IPS DF 19.7 (cell line): ENCODE measurements at regions not wholly inside any gene's neighbourhood (a gene's known extent, or its start where the extent isn't known, plus 50 kb on each side); places are given as distances from the start of the nearest gene placed in this dataset.
"Not testable (repeated sequence)": the region's sequence is repeated elsewhere in the genome, so short reads cannot be mapped to it uniquely, and the experiment has no call there.

Experiments
- DNase-seq: peaks from one replicate; pipeline ENCODE4 v3.0.0-alpha.2; 2013; ENCODE audit warnings: low read depth, low spot score

GRCh38 chr2:35172687-35173086 lies 1182.9 kb upstream of the CRIM1 start:
- DNase-seq, result no peak

GRCh38 chr2:35168351-35168750 lies 1187.2 kb upstream of the CRIM1 start:
- no peak for DNase-seq

- DNase-seq, result no peak
Measured at GRCh38 chr2:35163948-35164347, 1191.6 kb upstream of the CRIM1 start.

- DNase-seq, result no peak
Measured at GRCh38 chr2:35160871-35161270, 1194.7 kb upstream of the CRIM1 start.

- DNase-seq, result no peak
Measured at GRCh38 chr2:35125871-35126270, 1229.7 kb upstream of the CRIM1 start.

- no peak for DNase-seq
Measured at GRCh38 chr2:35125278-35125677, 1230.3 kb upstream of the CRIM1 start.

GRCh38 chr2:35116151-35116550 lies 1239.4 kb upstream of the CRIM1 start:
- DNase-seq, result no peak

- DNase-seq, result peak; percentile 25
Measured at GRCh38 chr2:35114765-35115164, 1240.8 kb upstream of the CRIM1 start.

- DNase-seq, result not testable (repeated sequence)
Measured at GRCh38 chr2:35112367-35112766, 1243.2 kb upstream of the CRIM1 start.

- DNase-seq, result no peak
Measured at GRCh38 chr2:35104309-35104708, 1251.3 kb upstream of the CRIM1 start.

- DNase-seq, result no peak
Measured at GRCh38 chr2:35099342-35099741, 1256.2 kb upstream of the CRIM1 start.

GRCh38 chr2:35082072-35082471 lies 1273.5 kb upstream of the CRIM1 start:
- DNase-seq, result peak; percentile 9

GRCh38 chr2:35081622-35082015 lies 1274.0 kb upstream of the CRIM1 start:
- no peak for DNase-seq

- DNase-seq, result no peak
Measured at GRCh38 chr2:35081001-35081621, 1274.5 kb upstream of the CRIM1 start.

- DNase-seq, result no peak
Measured at GRCh38 chr2:35080231-35080910, 1275.2 kb upstream of the CRIM1 start.

- no peak for DNase-seq
Measured at GRCh38 chr2:35067420-35067819, 1288.2 kb upstream of the CRIM1 start.

- DNase-seq, result no peak
Measured at GRCh38 chr2:35063836-35064235, 1291.7 kb upstream of the CRIM1 start.

- no peak for DNase-seq
Measured at GRCh38 chr2:35035883-35036282, 1319.7 kb upstream of the CRIM1 start.

- no peak for DNase-seq
Measured at GRCh38 chr2:35033748-35034147, 1321.8 kb upstream of the CRIM1 start.

- DNase-seq, result no peak
Measured at GRCh38 chr2:35023545-35023944, 1332.0 kb upstream of the CRIM1 start.

GRCh38 chr2:35000453-35000852 lies 1355.1 kb upstream of the CRIM1 start:
- DNase-seq, result no peak

- no peak for DNase-seq
Measured at GRCh38 chr2:34998741-34999140, 1356.8 kb upstream of the CRIM1 start.

- DNase-seq, result no peak
Measured at GRCh38 chr2:34997779-34998178, 1357.8 kb upstream of the CRIM1 start.

- DNase-seq, result no peak
Measured at GRCh38 chr2:34995196-34995595, 1360.4 kb upstream of the CRIM1 start.
